ENCODE measurements at regions not wholly inside any gene's neighbourhood (a gene's known extent, or its start where the extent isn't known, plus 50 kb on each side); places are given as distances from the start of the nearest gene placed in this dataset.

DNA sequence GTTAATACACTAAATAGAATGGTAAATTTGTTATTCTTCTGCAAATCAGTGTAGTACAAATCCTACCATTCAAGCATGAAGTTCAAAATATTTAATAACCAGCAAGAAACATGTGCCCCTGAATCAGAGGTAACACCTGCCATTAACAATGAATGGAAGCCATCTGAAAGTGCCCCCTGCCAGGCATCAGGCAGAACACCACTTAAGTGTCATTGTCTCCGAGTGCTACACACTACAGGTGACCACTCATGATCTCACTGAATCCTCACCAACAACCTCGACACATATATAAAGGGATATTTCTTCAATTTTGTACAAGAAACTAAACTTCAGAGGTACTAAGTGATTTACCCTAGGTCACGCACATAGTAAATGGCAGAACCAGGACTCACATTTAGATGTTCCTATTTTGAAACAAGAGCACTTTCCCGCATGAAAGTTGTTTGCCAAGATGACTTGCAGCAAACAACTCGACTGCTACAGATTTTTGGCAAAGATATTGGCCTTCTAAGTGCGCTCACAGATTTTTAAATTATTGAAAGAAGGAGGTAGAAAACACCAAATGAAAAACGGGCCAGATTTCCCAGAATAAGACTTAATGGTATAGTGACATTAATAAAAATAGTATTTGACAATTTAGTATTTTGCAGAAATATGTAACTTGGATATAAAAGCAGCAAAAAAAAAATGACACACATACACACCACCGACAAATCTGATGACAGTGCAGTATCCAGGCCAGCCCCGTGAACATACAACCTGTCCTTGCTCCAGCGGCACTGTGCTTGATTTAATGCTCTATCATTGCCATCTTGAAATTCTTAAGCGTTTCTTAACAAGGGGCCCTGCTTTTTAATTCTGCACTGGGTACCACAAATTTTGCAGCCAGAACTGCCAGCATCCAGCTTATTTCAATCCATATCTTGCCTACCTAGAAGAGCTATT, 274.5 kb downstream of the ALDH8A1 start (continued):
- TF ChIP-seq, protein P1, sequence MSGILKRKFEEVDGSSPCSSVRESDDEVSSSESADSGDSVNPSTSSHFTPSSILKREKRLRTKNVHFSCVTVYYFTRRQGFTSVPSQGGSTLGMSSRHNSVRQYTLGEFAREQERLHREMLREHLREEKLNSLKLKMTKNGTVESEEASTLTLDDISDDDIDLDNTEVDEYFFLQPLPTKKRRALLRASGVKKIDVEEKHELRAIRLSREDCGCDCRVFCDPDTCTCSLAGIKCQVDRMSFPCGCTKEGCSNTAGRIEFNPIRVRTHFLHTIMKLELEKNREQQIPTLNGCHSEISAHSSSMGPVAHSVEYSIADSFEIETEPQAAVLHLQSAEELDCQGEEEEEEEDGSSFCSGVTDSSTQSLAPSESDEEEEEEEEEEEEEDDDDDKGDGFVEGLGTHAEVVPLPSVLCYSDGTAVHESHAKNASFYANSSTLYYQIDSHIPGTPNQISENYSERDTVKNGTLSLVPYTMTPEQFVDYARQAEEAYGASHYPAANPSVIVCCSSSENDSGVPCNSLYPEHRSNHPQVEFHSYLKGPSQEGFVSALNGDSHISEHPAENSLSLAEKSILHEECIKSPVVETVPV (CRISPR knock-in tag; IDR thresholded peaks at IDR 0.05): no peak
- TF ChIP-seq, protein P2, sequence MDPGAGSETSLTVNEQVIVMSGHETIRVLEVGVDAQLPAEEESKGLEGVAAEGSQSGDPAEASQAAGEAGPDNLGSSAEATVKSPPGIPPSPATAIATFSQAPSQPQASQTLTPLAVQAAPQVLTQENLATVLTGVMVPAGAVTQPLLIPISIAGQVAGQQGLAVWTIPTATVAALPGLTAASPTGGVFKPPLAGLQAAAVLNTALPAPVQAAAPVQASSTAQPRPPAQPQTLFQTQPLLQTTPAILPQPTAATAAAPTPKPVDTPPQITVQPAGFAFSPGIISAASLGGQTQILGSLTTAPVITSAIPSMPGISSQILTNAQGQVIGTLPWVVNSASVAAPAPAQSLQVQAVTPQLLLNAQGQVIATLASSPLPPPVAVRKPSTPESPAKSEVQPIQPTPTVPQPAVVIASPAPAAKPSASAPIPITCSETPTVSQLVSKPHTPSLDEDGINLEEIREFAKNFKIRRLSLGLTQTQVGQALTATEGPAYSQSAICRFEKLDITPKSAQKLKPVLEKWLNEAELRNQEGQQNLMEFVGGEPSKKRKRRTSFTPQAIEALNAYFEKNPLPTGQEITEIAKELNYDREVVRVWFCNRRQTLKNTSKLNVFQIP (CRISPR knock-in tag; IDR thresholded peaks at IDR 0.05; ENCODE audit: borderline replicate concordance, low read depth): no peak
- TF ChIP-seq ZFP30 (CRISPR knock-in tag; IDR thresholded peaks at IDR 0.05) (no peak), ESRRG (CRISPR knock-in tag; IDR thresholded peaks at IDR 0.05) (no peak)

DNA sequence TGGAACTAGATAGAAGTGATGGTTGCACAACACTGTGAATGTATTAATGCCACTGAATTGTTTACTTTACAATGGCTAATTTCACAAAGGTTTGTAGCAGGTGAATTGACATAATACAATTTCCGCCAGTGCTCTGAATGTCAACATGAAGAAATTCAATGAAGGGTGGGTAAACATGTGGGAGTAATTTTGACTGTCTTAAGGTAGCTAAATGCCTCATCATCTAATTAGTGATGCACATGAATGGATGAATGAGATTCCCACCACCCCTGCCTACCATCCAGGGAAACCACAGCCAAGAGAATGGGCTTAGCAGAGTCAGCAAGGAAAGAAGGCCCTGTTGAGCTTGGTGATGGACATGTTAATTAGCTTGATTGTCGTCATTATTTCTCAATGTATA, 275.3 kb downstream of the ALDH8A1 start:
- no peak for ATAC-seq
- TF ChIP-seq OSR1 (CRISPR knock-in tag; IDR thresholded peaks at IDR 0.05) (no peak), ESRRG (CRISPR knock-in tag; IDR thresholded peaks at IDR 0.05) (no peak), ZNF8 (CRISPR knock-in tag; IDR thresholded peaks at IDR 0.05) (no peak), ZFP3 (CRISPR knock-in tag; IDR thresholded peaks at IDR 0.05) (no peak), ARNTL (CRISPR knock-in tag; IDR thresholded peaks at IDR 0.05; ENCODE audit: borderline replicate concordance, low read depth) (no peak), BACH2 (CRISPR knock-in tag; IDR thresholded peaks at IDR 0.05; ENCODE audit: borderline replicate concordance) (no peak), RARB (CRISPR knock-in tag; IDR thresholded peaks at IDR 0.05) (no peak)

DNA sequence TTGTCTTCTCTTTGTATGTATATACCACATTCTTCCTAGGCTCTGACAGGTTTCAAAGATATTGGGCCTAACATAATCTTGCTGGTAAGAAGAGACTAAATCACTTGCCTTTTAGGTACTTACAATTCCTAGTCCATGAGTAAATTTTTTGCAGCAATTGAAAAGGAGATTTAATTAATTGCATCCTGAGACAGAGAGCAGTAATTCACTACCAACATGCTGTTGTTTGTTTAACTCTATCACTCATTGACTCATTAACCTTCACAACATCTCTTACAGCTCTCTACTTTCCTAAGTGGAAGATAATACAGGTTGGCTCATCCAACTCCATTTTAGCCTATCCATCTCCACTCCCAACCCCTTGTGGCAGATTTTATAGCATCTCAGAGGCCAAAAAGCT, 280.4 kb downstream of the ALDH8A1 start:
- TF ChIP-seq ZC3H10 (CRISPR knock-in tag; IDR thresholded peaks at IDR 0.05): 0 out of 2 replicates have a peak, but pooled peaks have one; percentile 44
- TF ChIP-seq ZNF8 (CRISPR knock-in tag; IDR thresholded peaks at IDR 0.05): no peak
- no peak for TF ChIP-seq OSR1 (CRISPR knock-in tag; IDR thresholded peaks at IDR 0.05)
- TF ChIP-seq, protein P2 (CRISPR knock-in tag; IDR thresholded peaks at IDR 0.05; ENCODE audit: borderline replicate concordance, low read depth): no peak
- peak; percentile 47 for TF ChIP-seq ISL1 (CRISPR knock-in tag; IDR thresholded peaks at IDR 0.05)
- no peak for ATAC-seq

DNA sequence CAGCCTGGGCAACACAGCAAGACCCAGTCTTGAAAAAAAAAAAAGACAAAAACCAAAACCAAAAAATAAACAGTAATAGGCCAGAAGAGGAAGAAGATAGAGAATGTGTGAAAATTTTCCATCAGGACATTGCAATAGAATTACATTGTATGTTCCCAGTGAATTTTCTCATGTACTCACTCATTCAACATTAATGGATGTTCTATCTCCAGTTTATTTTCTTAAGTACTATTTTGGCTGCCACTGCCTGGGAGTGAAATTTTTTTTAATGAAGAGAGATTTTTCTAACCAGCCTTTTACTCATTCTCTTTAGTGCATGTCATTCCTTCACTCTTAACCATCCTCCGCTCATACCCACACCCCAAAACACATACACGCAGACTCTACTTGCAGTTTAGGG, 282.8 kb downstream of the ALDH8A1 start:
- no peak for ATAC-seq
- no peak for TF ChIP-seq ZFP30 (CRISPR knock-in tag; IDR thresholded peaks at IDR 0.05)
- TF ChIP-seq BACH2 (CRISPR knock-in tag; IDR thresholded peaks at IDR 0.05; ENCODE audit: borderline replicate concordance): no peak
- no peak for TF ChIP-seq ZFP3 (CRISPR knock-in tag; IDR thresholded peaks at IDR 0.05)

DNA sequence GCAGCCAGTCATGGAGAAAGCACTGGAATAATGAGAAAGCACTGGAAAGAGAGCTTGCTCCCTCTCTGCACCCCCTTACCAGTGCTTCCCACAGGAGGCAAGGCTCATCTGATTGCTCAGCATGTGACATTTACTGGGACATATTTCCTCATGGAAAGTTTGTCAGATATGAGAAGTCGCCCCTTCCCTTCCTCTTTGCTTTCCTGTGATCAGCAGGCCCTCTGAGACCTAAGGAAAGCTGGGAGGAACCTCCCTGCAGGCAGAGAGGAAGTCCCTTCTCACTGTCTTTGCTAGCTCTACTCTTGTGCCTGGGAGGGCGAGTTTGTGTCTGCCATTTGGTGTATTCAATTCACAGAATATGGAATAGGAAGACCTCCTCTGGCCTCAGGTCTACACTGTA, 283.8 kb downstream of the ALDH8A1 start:
- no peak for ATAC-seq
- no peak for TF ChIP-seq TCF4 (CRISPR knock-in tag; IDR thresholded peaks at IDR 0.05; ENCODE audit: borderline replicate concordance)
- TF ChIP-seq CSDC2 (CRISPR knock-in tag; IDR thresholded peaks at IDR 0.05): no peak
- TF ChIP-seq, protein P3, sequence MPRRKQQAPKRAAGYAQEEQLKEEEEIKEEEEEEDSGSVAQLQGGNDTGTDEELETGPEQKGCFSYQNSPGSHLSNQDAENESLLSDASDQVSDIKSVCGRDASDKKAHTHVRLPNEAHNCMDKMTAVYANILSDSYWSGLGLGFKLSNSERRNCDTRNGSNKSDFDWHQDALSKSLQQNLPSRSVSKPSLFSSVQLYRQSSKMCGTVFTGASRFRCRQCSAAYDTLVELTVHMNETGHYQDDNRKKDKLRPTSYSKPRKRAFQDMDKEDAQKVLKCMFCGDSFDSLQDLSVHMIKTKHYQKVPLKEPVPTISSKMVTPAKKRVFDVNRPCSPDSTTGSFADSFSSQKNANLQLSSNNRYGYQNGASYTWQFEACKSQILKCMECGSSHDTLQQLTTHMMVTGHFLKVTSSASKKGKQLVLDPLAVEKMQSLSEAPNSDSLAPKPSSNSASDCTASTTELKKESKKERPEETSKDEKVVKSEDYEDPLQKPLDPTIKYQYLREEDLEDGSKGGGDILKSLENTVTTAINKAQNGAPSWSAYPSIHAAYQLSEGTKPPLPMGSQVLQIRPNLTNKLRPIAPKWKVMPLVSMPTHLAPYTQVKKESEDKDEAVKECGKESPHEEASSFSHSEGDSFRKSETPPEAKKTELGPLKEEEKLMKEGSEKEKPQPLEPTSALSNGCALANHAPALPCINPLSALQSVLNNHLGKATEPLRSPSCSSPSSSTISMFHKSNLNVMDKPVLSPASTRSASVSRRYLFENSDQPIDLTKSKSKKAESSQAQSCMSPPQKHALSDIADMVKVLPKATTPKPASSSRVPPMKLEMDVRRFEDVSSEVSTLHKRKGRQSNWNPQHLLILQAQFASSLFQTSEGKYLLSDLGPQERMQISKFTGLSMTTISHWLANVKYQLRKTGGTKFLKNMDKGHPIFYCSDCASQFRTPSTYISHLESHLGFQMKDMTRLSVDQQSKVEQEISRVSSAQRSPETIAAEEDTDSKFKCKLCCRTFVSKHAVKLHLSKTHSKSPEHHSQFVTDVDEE (CRISPR knock-in tag; IDR thresholded peaks at IDR 0.05): no peak
- TF ChIP-seq ESRRG (CRISPR knock-in tag; IDR thresholded peaks at IDR 0.05): no peak
- TF ChIP-seq ZNF70 (CRISPR knock-in tag; IDR thresholded peaks at IDR 0.05): no peak
- no peak for TF ChIP-seq ZNF8 (CRISPR knock-in tag; IDR thresholded peaks at IDR 0.05)
- TF ChIP-seq BACH2 (CRISPR knock-in tag; IDR thresholded peaks at IDR 0.05; ENCODE audit: borderline replicate concordance): no peak
- TF ChIP-seq, protein P4, sequence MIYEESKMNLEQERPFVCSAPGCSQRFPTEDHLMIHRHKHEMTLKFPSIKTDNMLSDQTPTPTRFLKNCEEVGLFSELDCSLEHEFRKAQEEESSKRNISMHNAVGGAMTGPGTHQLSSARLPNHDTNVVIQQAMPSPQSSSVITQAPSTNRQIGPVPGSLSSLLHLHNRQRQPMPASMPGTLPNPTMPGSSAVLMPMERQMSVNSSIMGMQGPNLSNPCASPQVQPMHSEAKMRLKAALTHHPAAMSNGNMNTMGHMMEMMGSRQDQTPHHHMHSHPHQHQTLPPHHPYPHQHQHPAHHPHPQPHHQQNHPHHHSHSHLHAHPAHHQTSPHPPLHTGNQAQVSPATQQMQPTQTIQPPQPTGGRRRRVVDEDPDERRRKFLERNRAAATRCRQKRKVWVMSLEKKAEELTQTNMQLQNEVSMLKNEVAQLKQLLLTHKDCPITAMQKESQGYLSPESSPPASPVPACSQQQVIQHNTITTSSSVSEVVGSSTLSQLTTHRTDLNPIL (CRISPR knock-in tag; IDR thresholded peaks at IDR 0.05; ENCODE audit: low read depth): no peak
- TF ChIP-seq ZFP30 (CRISPR knock-in tag; IDR thresholded peaks at IDR 0.05): no peak
- TF ChIP-seq OSR1 (CRISPR knock-in tag; IDR thresholded peaks at IDR 0.05): no peak
- no peak for TF ChIP-seq TOX (CRISPR knock-in tag; IDR thresholded peaks at IDR 0.05; ENCODE audit: borderline replicate concordance)
- no peak for TF ChIP-seq GLIS3 (CRISPR knock-in tag; IDR thresholded peaks at IDR 0.05)
- no peak for TF ChIP-seq SNAI2 (CRISPR knock-in tag; IDR thresholded peaks at IDR 0.05)
- TF ChIP-seq RARB (CRISPR knock-in tag; IDR thresholded peaks at IDR 0.05): no peak
- no peak for TF ChIP-seq PPARA (CRISPR knock-in tag; IDR thresholded peaks at IDR 0.05; ENCODE audit: borderline replicate concordance)
- TF ChIP-seq, protein P2 (CRISPR knock-in tag; IDR thresholded peaks at IDR 0.05; ENCODE audit: borderline replicate concordance, low read depth): no peak

Measured in SK-N-SH treated with all-trans-retinoic acid at 6 μM for 48 hours (cell line).